ENCODE measurements at regions not wholly inside any gene's neighbourhood (a gene's known extent, or its start where the extent isn't known, plus 50 kb on each side); places are given as distances from the start of the nearest gene placed in this dataset.
"Not testable (repeated sequence)": the region's sequence is repeated elsewhere in the genome, so short reads cannot be mapped to it uniquely, and the experiment has no call there.

DNA sequence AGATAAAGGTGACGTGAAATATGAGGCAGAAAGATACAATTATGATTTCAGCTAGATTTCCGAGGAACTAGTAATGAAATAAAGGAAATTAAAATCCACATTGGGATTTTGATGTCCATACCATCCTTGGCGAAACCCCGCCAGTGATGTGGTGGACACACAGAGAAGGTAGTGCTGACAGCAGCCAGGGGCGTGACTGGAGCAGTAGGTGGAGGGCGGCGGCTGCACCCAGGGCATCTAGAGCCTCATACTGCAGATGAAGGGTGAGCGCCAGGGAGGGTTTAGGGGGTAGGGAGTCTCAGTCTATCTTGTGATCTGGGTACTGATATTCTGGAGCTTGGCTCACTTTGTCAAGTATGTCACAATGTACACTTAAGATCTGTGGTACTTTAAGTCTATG, 855.5 kb upstream of the POM121L12 start:
- Histone ChIP-seq H3K4me3 (no peak overlapping the region), H3K4me1 (no peaks in the 10 kb centered on the region), H3K9me3 (no peaks in the 10 kb centered on the region), H3K27me3 (no peaks in the 10 kb centered on the region), H3K36me3 (ENCODE audit: low read depth, missing control alignments) (no peaks in the 10 kb centered on the region), H3K27ac (no peak overlapping the region)
- DNase-seq: no peak
- intact Hi-C loops (cut with DNase I; ENCODE audit: low total_unique reads): no loop called here
- WGBS, 2 donors: 89 to 90% methylated on average over 8 of the region's 8 CpGs
- TF ChIP-seq, protein P1, sequence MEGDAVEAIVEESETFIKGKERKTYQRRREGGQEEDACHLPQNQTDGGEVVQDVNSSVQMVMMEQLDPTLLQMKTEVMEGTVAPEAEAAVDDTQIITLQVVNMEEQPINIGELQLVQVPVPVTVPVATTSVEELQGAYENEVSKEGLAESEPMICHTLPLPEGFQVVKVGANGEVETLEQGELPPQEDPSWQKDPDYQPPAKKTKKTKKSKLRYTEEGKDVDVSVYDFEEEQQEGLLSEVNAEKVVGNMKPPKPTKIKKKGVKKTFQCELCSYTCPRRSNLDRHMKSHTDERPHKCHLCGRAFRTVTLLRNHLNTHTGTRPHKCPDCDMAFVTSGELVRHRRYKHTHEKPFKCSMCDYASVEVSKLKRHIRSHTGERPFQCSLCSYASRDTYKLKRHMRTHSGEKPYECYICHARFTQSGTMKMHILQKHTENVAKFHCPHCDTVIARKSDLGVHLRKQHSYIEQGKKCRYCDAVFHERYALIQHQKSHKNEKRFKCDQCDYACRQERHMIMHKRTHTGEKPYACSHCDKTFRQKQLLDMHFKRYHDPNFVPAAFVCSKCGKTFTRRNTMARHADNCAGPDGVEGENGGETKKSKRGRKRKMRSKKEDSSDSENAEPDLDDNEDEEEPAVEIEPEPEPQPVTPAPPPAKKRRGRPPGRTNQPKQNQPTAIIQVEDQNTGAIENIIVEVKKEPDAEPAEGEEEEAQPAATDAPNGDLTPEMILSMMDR (IDR thresholded peaks at IDR 0.05): no peak
- no peak for TF ChIP-seq POLR2A (IDR thresholded peaks at IDR 0.05)

DNA sequence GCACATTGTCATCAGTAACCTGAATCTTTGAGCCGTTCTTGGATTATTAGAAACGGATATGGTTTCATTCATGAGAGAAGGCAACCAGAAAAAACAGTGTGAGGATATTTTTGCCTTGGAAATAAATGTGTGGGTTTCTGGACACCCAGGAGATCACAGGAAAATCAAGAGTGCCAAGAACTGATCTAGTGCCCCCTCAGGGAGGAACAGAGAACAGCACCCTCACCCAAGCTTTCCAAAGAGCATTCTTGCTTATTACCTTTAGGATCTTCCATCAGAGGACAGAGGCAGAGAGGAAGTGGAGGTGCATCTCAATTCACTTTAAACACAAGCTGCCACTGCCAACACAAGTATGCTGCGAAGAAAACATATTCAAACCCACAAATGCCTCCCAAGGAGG, 851.5 kb upstream of the COBL start:
- WGBS, 2 donors: 68 to 78% methylated on average over 3 of the region's 3 CpGs
- TF ChIP-seq POLR2A (IDR thresholded peaks at IDR 0.05): no peak
- TF ChIP-seq, protein P1 (IDR thresholded peaks at IDR 0.05): peak in 2 of 3 experiments; percentile 26 to 42
- no peak for DNase-seq

DNA sequence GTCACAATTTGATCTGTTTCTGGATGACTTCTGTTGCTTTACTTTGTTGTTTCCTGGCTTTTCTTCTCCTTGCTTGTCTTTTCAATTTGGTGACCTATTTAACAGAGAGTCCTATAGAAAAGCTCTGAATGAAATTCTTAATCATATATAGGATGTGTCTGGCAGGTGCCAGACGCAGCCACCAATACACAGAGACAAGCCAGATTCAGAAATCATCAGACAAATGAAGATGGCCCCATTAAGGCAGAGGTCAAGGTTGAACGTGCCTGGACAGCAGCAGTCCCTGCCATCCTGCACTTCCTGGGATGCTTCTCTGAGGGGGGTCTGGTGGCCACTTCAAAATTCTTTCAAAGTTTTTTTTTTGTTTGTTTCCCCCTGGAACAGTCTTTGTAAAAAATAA, 846.7 kb upstream of the COBL start:
- WGBS, 2 donors: 66 to 71% methylated on average over 2 of the region's 2 CpGs
- Histone ChIP-seq H3K27me3 (no peaks in the 10 kb centered on the region), H3K4me1 (no peaks in the 10 kb centered on the region), H3K4me3 (no peak overlapping the region), H3K27ac (no peak overlapping the region), H3K36me3 (ENCODE audit: low read depth, missing control alignments) (no peaks in the 10 kb centered on the region), H3K9me3 (no peaks in the 10 kb centered on the region)
- no peak for TF ChIP-seq POLR2A (IDR thresholded peaks at IDR 0.05)
- TF ChIP-seq, protein P1 (IDR thresholded peaks at IDR 0.05): no peak
- intact Hi-C loops (cut with DNase I; ENCODE audit: low total_unique reads): no loop called here
- no peak for DNase-seq

More for the DNA sequence above, 851.5 kb upstream of the COBL start:
- H3K4me1 ChIP-seq: no peaks in the 10 kb centered on the region
- H3K27ac ChIP-seq: no peak overlapping the region
- no peaks in the 10 kb centered on the region for H3K27me3 ChIP-seq
- H3K36me3 ChIP-seq (ENCODE audit: low read depth, missing control alignments): no peaks in the 10 kb centered on the region
- intact Hi-C loops (cut with DNase I; ENCODE audit: low total_unique reads): no loop called here
- H3K4me3 ChIP-seq: no peak overlapping the region
- H3K9me3 ChIP-seq: no peaks in the 10 kb centered on the region

DNA sequence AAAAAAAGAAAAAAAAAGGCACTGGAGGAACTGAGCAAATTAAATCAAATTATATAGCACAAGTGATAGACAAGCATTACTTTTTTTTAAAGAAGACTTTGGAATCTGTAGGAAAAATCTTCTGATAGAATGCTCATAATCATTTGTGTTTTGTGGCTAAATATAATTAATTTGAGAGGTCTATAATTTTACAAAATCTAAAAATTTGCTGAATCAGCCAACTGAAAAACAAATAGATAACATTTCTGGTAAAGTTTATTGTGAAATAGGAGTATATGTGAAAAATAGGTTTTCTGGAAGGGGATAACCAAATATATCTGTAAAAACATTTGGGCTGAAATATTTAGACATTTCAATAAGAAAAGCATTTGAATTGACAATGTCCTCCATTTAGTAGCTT, 844.9 kb upstream of the COBL start:
- H3K27me3 ChIP-seq: no peaks in the 10 kb centered on the region
- no peaks in the 10 kb centered on the region for H3K9me3 ChIP-seq
- H3K27ac ChIP-seq: no peak overlapping the region
- intact Hi-C loops (cut with DNase I; ENCODE audit: low total_unique reads): no loop called here
- no peak for TF ChIP-seq POLR2A (IDR thresholded peaks at IDR 0.05)
- TF ChIP-seq, protein P1 (IDR thresholded peaks at IDR 0.05): no peak
- H3K36me3 ChIP-seq (ENCODE audit: low read depth, missing control alignments): no peaks in the 10 kb centered on the region
- no peak overlapping the region for H3K4me3 ChIP-seq
- no peak for DNase-seq
- H3K4me1 ChIP-seq: no peaks in the 10 kb centered on the region

DNA sequence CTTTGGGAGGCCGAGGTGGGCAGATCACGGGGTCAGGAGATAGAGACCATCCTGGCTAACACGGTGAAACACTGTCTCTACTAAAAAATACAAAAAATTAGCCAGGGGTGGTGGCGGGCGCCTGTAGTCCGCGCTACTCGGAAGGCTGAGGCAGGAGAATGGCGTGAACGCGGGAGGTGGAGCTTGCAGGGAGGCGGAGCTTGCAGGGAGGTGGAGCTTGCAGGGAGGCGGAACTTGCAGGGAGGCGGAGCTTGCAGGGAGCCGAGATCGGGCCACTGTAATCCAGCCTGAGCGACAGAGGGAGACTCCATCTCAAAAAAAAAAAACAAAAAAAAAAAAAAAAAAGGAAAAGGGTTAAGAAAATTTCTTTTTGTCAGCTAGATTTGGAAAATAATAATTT, 842.8 kb upstream of the COBL start:
- H3K36me3 ChIP-seq (ENCODE audit: low read depth, missing control alignments); H3K27ac ChIP-seq; H3K9me3 ChIP-seq; H3K27me3 ChIP-seq; H3K4me1 ChIP-seq; intact Hi-C loops (cut with DNase I; ENCODE audit: low total_unique reads): not testable (repeated sequence)
- DNase-seq: peak; percentile 52
- 71 to 87% methylated on average over 17 of the region's 17 CpGs for WGBS, 2 donors
- H3K4me3 ChIP-seq: peak overlapping the region in 1 of 2 donors; percentile 37

Measured in testis (tissue), 2 donors.